HepG2 (cell line): ENCODE measurements at regions not wholly inside any gene's neighbourhood (a gene's known extent, or its start where the extent isn't known, plus 50 kb on each side); places are given as distances from the start of the nearest gene placed in this dataset.

Experiments used
- ATAC-seq: fragments of 200-7000 bp; cut with Tn5 transposase; 3 replicates; pipeline ENCODE4 v1.9.1; 2020; ENCODE audit warnings: mild to moderate bottlenecking, moderate library complexity
- BruUV-seq: library from RNA; stranded (reverse); fragments of 400-500 nt; replicated peaks from 2 replicates; lab custom pipeline; 2021; lab: Mats Ljungman, UMichigan
- CTCF ChIA-PET: fragments of 300-600 bp; formaldehyde crosslinking; extraction: SDS; loops from one replicate; lab custom pipeline; 2021; ENCODE audit warnings: low total read pairs, inconsistent platforms, low intra/inter-chr PET ratio; lab: Yijun Ruan, JAX
- POLR2A ChIA-PET: fragments of 350-600 bp; sonication (Branson Sonifier 250); formaldehyde crosslinking; loops from one replicate; lab custom pipeline; 2020; ENCODE audit warnings: antibody characterized with exemption, inconsistent platforms; lab: Yijun Ruan, JAX
- DNase-seq: peaks from one replicate; pipeline ENCODE4 v3.0.0-alpha.2; 2015; ENCODE audit warnings: low spot score
- FAIRE-seq: peaks from 3 replicates; lab custom pipeline; 2011; peaks lifted over from hg19 to GRCh38; lab: Jason Lieb, UNC
- H2AFZ ChIP-seq: one replicate; pipeline ENCODE4 v1.6.1; 2011; ENCODE audit warnings: low read length, inconsistent platforms
- H3K27ac ChIP-seq: fragments of 300-600 bp; 3 replicates; pipeline ENCODE4 v1.8.0; 2011; ENCODE audit warnings: mixed run types, mild to moderate bottlenecking, mixed read lengths, low read length, inconsistent platforms; ENCODE audit not compliant: insufficient read depth; ENCODE audit errors: extremely low read length
- H3K27me3 ChIP-seq, 2 experiments: fragments of 200-600 bp in 1 of 2; 2 replicates in 1 of 2; 3 replicates in 1 of 2; pipeline versions ENCODE4 v1.6.0 to v1.8.0; 2011; ENCODE audit warnings: low read length in 2 of 2, mild to moderate bottlenecking in 2 of 2, moderate library complexity in 2 of 2, inconsistent platforms in 1 of 2; ENCODE audit not compliant: insufficient read depth in 2 of 2, control insufficient read depth in 1 of 2
- H3K36me3 ChIP-seq, 2 experiments: fragments of 200-600 bp in 1 of 2; replicated peaks in 1 of 2; 2 replicates in 1 of 2; 3 replicates in 1 of 2; pipeline versions ENCODE4 v1.5.1 to v1.8.0; 2011; ENCODE audit warnings: low read length in 2 of 2, inconsistent platforms in 1 of 2; ENCODE audit not compliant: insufficient read depth in 2 of 2, control insufficient read depth in 1 of 2
- H3K4me1 ChIP-seq: 2 replicates; pipeline ENCODE4 v1.5.1; 2012; ENCODE audit warnings: low read length, inconsistent platforms; ENCODE audit not compliant: insufficient read depth
- H3K4me2 ChIP-seq: 2 replicates; pipeline ENCODE4 v1.6.0; 2011; ENCODE audit warnings: low read depth, low read length, inconsistent platforms
- H3K4me3 ChIP-seq, 3 experiments: fragments of 200-600 bp in 1 of 3; sonication (generic), shearing (Covaris generic) in 1 of 3; replicated peaks in 1 of 3; 2 replicates each; pipeline ENCODE4 v1.5.1; 2011 to 2016; ENCODE audit warnings: low read length in 3 of 3, inconsistent platforms in 2 of 3, low read depth in 2 of 3, mild to moderate bottlenecking in 2 of 3, control low read depth in 1 of 3, mixed read lengths in 1 of 3; ENCODE audit not compliant: insufficient read depth in 1 of 3
- H3K79me2 ChIP-seq: one replicate; pipeline ENCODE4 v1.6.1; 2011; ENCODE audit warnings: low read length, inconsistent platforms; ENCODE audit not compliant: insufficient read depth
- H3K9ac ChIP-seq: 2 replicates; pipeline ENCODE4 v1.6.0; 2011; ENCODE audit warnings: mild to moderate bottlenecking, low read depth, low read length, inconsistent platforms; ENCODE audit not compliant: insufficient read depth
- H3K9me3 ChIP-seq: 2 replicates; pipeline ENCODE4 v1.5.1; 2012; ENCODE audit warnings: mild to moderate bottlenecking, low read length
- H4K20me1 ChIP-seq: 2 replicates; pipeline ENCODE4 v1.6.0; 2011; ENCODE audit warnings: inconsistent platforms, mild to moderate bottlenecking, low read length, moderate library complexity; ENCODE audit not compliant: insufficient read depth
- DNMT1 ChIP-seq: sonication (generic); formaldehyde crosslinking; IDR thresholded peaks from 2 replicates; pipeline ENCODE4 v1.5.1; 2020; ENCODE audit warnings: mild to moderate bottlenecking, missing genetic modification reagents
- DRAP1 ChIP-seq: IDR thresholded peaks from 2 replicates; pipeline ENCODE4 v1.6.1; 2016; ENCODE audit warnings: missing genetic modification reagents, missing compliant biosample characterization
- FOXK2 ChIP-seq: fragments of 450-650 bp; IDR thresholded peaks from 2 replicates; pipeline ENCODE4 v1.6.1; 2016
- GATAD1 ChIP-seq: IDR thresholded peaks from 2 replicates; pipeline ENCODE4 v1.6.1; 2016; ENCODE audit warnings: missing genetic modification reagents, missing compliant biosample characterization
- HDAC2 ChIP-seq: sonication (generic); formaldehyde crosslinking; IDR thresholded peaks from 2 replicates; pipeline ENCODE4 v1.4.0; 2020; ENCODE audit warnings: missing genetic modification reagents
- HNF4A ChIP-seq: sonication (generic); formaldehyde crosslinking; IDR thresholded peaks from 2 replicates; pipeline ENCODE4 v1.4.0; 2020; ENCODE audit warnings: missing genetic modification reagents
- KDM5B ChIP-seq: sonication (generic); formaldehyde crosslinking; IDR thresholded peaks from 2 replicates; pipeline ENCODE4 v1.4.0; 2020; ENCODE audit warnings: missing genetic modification reagents, mild to moderate bottlenecking, borderline replicate concordance
- MED13 ChIP-seq: sonication (generic); formaldehyde crosslinking; IDR thresholded peaks from 2 replicates; pipeline ENCODE4 v1.5.0; 2020; ENCODE audit warnings: missing genetic modification reagents
- MEIS1 ChIP-seq: sonication (generic); formaldehyde crosslinking; IDR thresholded peaks from 2 replicates; pipeline ENCODE4 v1.9.0; 2021; ENCODE audit warnings: mild to moderate bottlenecking, missing genetic modification reagents, moderate library complexity, borderline replicate concordance
- NFYC ChIP-seq: IDR thresholded peaks from 2 replicates; pipeline ENCODE4 v1.6.1; 2016; ENCODE audit warnings: missing genetic modification reagents, missing compliant biosample characterization
- RBM22 ChIP-seq: fragments of 200-400 bp; formaldehyde crosslinking; optimal IDR thresholded peaks from 2 replicates; pipeline ENCODE3; 2017; ENCODE audit warnings: mild to moderate bottlenecking, low read length, moderate library complexity
- THAP8 ChIP-seq: sonication (generic); formaldehyde crosslinking; IDR thresholded peaks from 2 replicates; pipeline ENCODE4 v1.5.1; 2020; ENCODE audit warnings: missing genetic modification reagents, mild to moderate bottlenecking, borderline replicate concordance
- ZNF225 ChIP-seq: sonication (generic); formaldehyde crosslinking; IDR thresholded peaks from 2 replicates; pipeline ENCODE4 v1.4.0; 2020; ENCODE audit warnings: mild to moderate bottlenecking, missing genetic modification reagents
- ZNF343 ChIP-seq: sonication (generic); formaldehyde crosslinking; IDR thresholded peaks from 2 replicates; pipeline ENCODE4 v1.4.0; 2020; ENCODE audit warnings: mild to moderate bottlenecking, missing genetic modification reagents
- ZNF605 ChIP-seq: sonication (generic); formaldehyde crosslinking; IDR thresholded peaks from 2 replicates; pipeline ENCODE4 v1.8.0; 2022; ENCODE audit warnings: mild to moderate bottlenecking, missing genetic modification reagents
- WGBS: methylation state at CpG from one replicate; pipeline ENCODE4 v1.1.6; 2017; ENCODE audit warnings: low lambda C conversion rate; 5-methylcytosine and 5-hydroxymethylcytosine counted together
- in situ Hi-C: cut with HindIII; loops from 2 replicates; pipeline ENCODE4 v1.10.0; 2017; ENCODE audit warnings: low pct_unique_long_range_greater_than_20kb; ENCODE audit not compliant: extremely low pct_ligation_motif_present
- intact Hi-C: fragments of 100-400 bp; cut with micrococcal nuclease; formaldehyde crosslinking; loops from one replicate; pipeline ENCODE4 v1.10.0; 2022; ENCODE audit not compliant: unreplicated experiment

GRCh38 chr10:9625304-9625703 is 1392.4 kb upstream of the CELF2 start (continued):
- TF ChIP-seq MED13 (no peak), HNF4A (CRISPR knock-in tag) (no peak), ZNF343 (CRISPR knock-in tag) (no peak), KDM5B (CRISPR knock-in tag) (no peak)

- in situ Hi-C loops = no loop called here
- Histone ChIP-seq H3K9me3 (peaks cover 93% of the 10 kb centered on the region), H3K4me2 (no peak overlapping the region), H3K27ac (no peak overlapping the region), H3K9ac (no peak overlapping the region), H3K27me3 (no peaks in the 10 kb centered on the region), H3K36me3 (no peaks in the 10 kb centered on the region), H3K79me2 (no peaks in the 10 kb centered on the region), H3K4me3 (no peak overlapping the region), H4K20me1 (no peaks in the 10 kb centered on the region), H3K4me1 (no peaks in the 10 kb centered on the region), H2AFZ (no peak overlapping the region)
- no TSS peak for BruUV-seq
- FAIRE-seq (no peak), ATAC-seq (no peak), DNase-seq (no peak)
- intact Hi-C loops = no loop called here
- CTCF ChIA-PET = no interaction called here
- TF ChIP-seq GATAD1 (CRISPR knock-in tag) = no peak
- no peak for TF ChIP-seq ZNF225
- TF ChIP-seq DNMT1 = no peak
- TF ChIP-seq THAP8 (CRISPR knock-in tag) = no peak
- no peak for TF ChIP-seq NFYC
- no peak for TF ChIP-seq MEIS1 (CRISPR knock-in tag)
- no peak for TF ChIP-seq ZNF605 (CRISPR knock-in tag)
- no peak for TF ChIP-seq DRAP1 (CRISPR knock-in tag)
- TF ChIP-seq RBM22 = no peak
- TF ChIP-seq HDAC2 (CRISPR knock-in tag) = no peak
- TF ChIP-seq FOXK2 = no peak
- TF ChIP-seq, all 625 proteins: peak for 0
- WGBS = 4% methylated on average over 3 of the region's 3 CpGs
- POLR2A ChIA-PET = no interaction called here
Observed at GRCh38 chr10:9634466-9634865, 1383.2 kb upstream of the CELF2 start.
